Astrocyte of the cerebellum (primary cell): ENCODE measurements at regions not wholly inside any gene's neighbourhood (a gene's known extent, or its start where the extent isn't known, plus 50 kb on each side); places are given as distances from the start of the nearest gene placed in this dataset.
A peak's percentile ranks its signal among the peaks of the same experiment; 100 is the strongest.

ENCODE experiments used
- DNase-seq: peaks from one replicate; pipeline ENCODE4 v3.0.0-alpha.2; 2011; ENCODE audit warnings: low read depth
- H3K4me3 ChIP-seq: 2 replicates; pipeline ENCODE4 v1.5.1; 2011; ENCODE audit warnings: mild to moderate bottlenecking, low read depth, low read length, moderate library complexity
- CTCF ChIP-seq: IDR thresholded peaks from 2 replicates; pipeline ENCODE4 v1.5.1; 2012; ENCODE audit warnings: low read length, low read depth, moderate library complexity, mild to moderate bottlenecking; ENCODE audit errors: missing control alignments
- in situ Hi-C: cut with HindIII; loops from 2 replicates; pipeline ENCODE4 v1.10.0; 2017; ENCODE audit warnings: low sequenced_read_pairs

GRCh38 chr2:59012234-59012633 is 771.1 kb upstream of the FANCL start:
- TF ChIP-seq CTCF: no peak
- no peak for DNase-seq
- in situ Hi-C loops: no loop called here
- no peak overlapping the region for H3K4me3 ChIP-seq

- TF ChIP-seq CTCF: no peak
- H3K4me3 ChIP-seq: no peak overlapping the region
- in situ Hi-C loops: no loop called here
- no peak for DNase-seq
Observed at GRCh38 chr2:59008950-59009349, 767.8 kb upstream of the FANCL start.

- TF ChIP-seq CTCF: no peak
- in situ Hi-C loops: no loop called here
- H3K4me3 ChIP-seq: no peak overlapping the region
- no peak for DNase-seq
Observed at GRCh38 chr2:59005836-59006615, 764.9 kb upstream of the FANCL start.

- in situ Hi-C loops: no loop called here
- no peak for DNase-seq
- no peak for TF ChIP-seq CTCF
- no peak overlapping the region for H3K4me3 ChIP-seq
Observed at GRCh38 chr2:59004621-59005020, 763.5 kb upstream of the FANCL start.

- in situ Hi-C loops: no loop called here
Observed at GRCh38 chr2:59000796-59001195, 759.7 kb upstream of the FANCL start.

GRCh38 chr2:58992062-58992706 is 751.1 kb upstream of the FANCL start:
- in situ Hi-C loops: no loop called here
- DNase-seq: no peak
- no peak overlapping the region for H3K4me3 ChIP-seq
- no peak for TF ChIP-seq CTCF

More at GRCh38 chr2:59000796-59001195, 759.7 kb upstream of the FANCL start:
- no peak overlapping the region for H3K4me3 ChIP-seq
- peak; percentile 85 for DNase-seq
- TF ChIP-seq CTCF: no peak
